GM12878 (cell line): ENCODE measurements at regions not wholly inside any gene's neighbourhood (a gene's known extent, or its start where the extent isn't known, plus 50 kb on each side); places are given as distances from the start of the nearest gene placed in this dataset.

Experiments
- ATAC-seq: fragments of 200-7000 bp; cut with Tn5 transposase; 3 replicates; pipeline ENCODE4 v1.9.1; 2020; ENCODE audit warnings: mild to moderate bottlenecking, moderate library complexity
- BruUV-seq: library from RNA; stranded (reverse); fragments of 400-500 nt; replicated peaks from 2 replicates; lab custom pipeline; 2021; lab: Mats Ljungman, UMichigan
- CTCF ChIA-PET: fragments of 300-600 bp; sonication (Branson Sonifier 250); formaldehyde crosslinking; extraction: SDS; loops from one replicate; lab custom pipeline; 2021; ENCODE audit warnings: inconsistent platforms; lab: Yijun Ruan, JAX
- POLR2A ChIA-PET: fragments of 350-600 bp; formaldehyde crosslinking; extraction: SDS; loops from one replicate; lab custom pipeline; 2021; ENCODE audit warnings: inconsistent platforms; lab: Charles Lee
- RAD21 ChIA-PET: fragments of 300-600 bp; sonication (Branson Sonifier 250); formaldehyde crosslinking; loops from one replicate; lab custom pipeline; 2023; ENCODE audit warnings: antibody characterized with exemption; ENCODE audit not compliant: unreplicated experiment; lab: Charles Lee
- SMC1A ChIA-PET: fragments of 300-600 bp; sonication (Branson Sonifier 250); formaldehyde crosslinking; loops from one replicate; lab custom pipeline; 2023; ENCODE audit not compliant: unreplicated experiment, uncharacterized antibody; lab: Charles Lee
- DNase-seq: peaks from one replicate; pipeline ENCODE4 v3.0.0-alpha.2; 2011; ENCODE audit warnings: low read depth, low spot score
- FAIRE-seq: peaks from 3 replicates; lab custom pipeline; 2011; peaks lifted over from hg19 to GRCh38; lab: Jason Lieb, UNC
- H2AFZ ChIP-seq: 2 replicates; pipeline ENCODE4 v1.6.0; 2011; ENCODE audit warnings: low read depth, low read length, control low read depth; ENCODE audit not compliant: control insufficient read depth
- H3K27ac ChIP-seq: 2 replicates; pipeline ENCODE4 v1.5.1; 2011; ENCODE audit warnings: control low read depth; ENCODE audit not compliant: control insufficient read depth, insufficient read depth
- H3K27me3 ChIP-seq, 2 experiments: replicated peaks in 1 of 2; 2 replicates each; pipeline versions ENCODE4 v1.6.0 to v1.6.1; 2011; ENCODE audit warnings: low read length in 1 of 2; ENCODE audit not compliant: control insufficient read depth in 2 of 2, insufficient read depth in 2 of 2
- H3K36me3 ChIP-seq, 2 experiments: 2 replicates each; pipeline ENCODE4 v1.5.1; 2011; ENCODE audit warnings: low read length in 1 of 2; ENCODE audit not compliant: control insufficient read depth in 2 of 2, insufficient read depth in 2 of 2
- H3K4me1 ChIP-seq: 2 replicates; pipeline ENCODE4 v1.6.1; 2011; ENCODE audit warnings: mild to moderate bottlenecking, low read length, moderate library complexity, mixed read lengths; ENCODE audit not compliant: control insufficient read depth, insufficient read depth
- H3K4me2 ChIP-seq: 2 replicates; pipeline ENCODE4 v1.6.0; 2011; ENCODE audit warnings: control low read depth; ENCODE audit not compliant: control insufficient read depth, insufficient read depth
- H3K4me3 ChIP-seq: fragments of 200-600 bp; sonication (generic); 2 replicates; pipeline ENCODE4 v1.5.1; 2016
- H3K79me2 ChIP-seq: 2 replicates; pipeline ENCODE4 v1.6.0; 2011; ENCODE audit warnings: low read length; ENCODE audit not compliant: control insufficient read depth, insufficient read depth
- H3K9ac ChIP-seq: 2 replicates; pipeline ENCODE4 v1.8.0; 2011; ENCODE audit warnings: low read length, control low read depth, mixed read lengths; ENCODE audit not compliant: control insufficient read depth, insufficient read depth
- H3K9me3 ChIP-seq: replicated peaks from 3 replicates; pipeline ENCODE4 v1.5.1; 2011; ENCODE audit warnings: mild to moderate bottlenecking, low read length; ENCODE audit not compliant: control insufficient read depth, insufficient read depth
- H4K20me1 ChIP-seq: 2 replicates; pipeline ENCODE4 v1.6.0; 2011; ENCODE audit not compliant: control insufficient read depth, insufficient read depth
- BCLAF1 ChIP-seq: fragments of 450-650 bp; IDR thresholded peaks from 2 replicates; pipeline ENCODE4 v1.6.1; 2017; ENCODE audit warnings: antibody characterized with exemption, mild to moderate bottlenecking, moderate library complexity
- BMI1 ChIP-seq: fragments of 450-650 bp; IDR thresholded peaks from 2 replicates; pipeline ENCODE4 v1.6.1; 2016; ENCODE audit warnings: mild to moderate bottlenecking, moderate library complexity, borderline replicate concordance
- BRCA1 ChIP-seq: IDR thresholded peaks from 2 replicates; pipeline ENCODE4 v1.6.1; 2011; ENCODE audit warnings: low read depth, low read length, improper control_type of control experiment
- CEBPZ ChIP-seq: fragments of 150-350 bp; IDR thresholded peaks from 2 replicates; pipeline ENCODE4 v1.6.1; 2016; ENCODE audit warnings: low read depth, low read length
- CHD1 ChIP-seq: IDR thresholded peaks from 2 replicates; pipeline ENCODE4 v1.6.1; 2012; ENCODE audit warnings: low read depth, low read length, improper control_type of control experiment
- CHD4 ChIP-seq: fragments of 200-600 bp; sonication (generic); IDR thresholded peaks from 2 replicates; pipeline ENCODE4 v1.6.1; 2016; ENCODE audit warnings: mild to moderate bottlenecking
- EED ChIP-seq: sonication (generic); IDR thresholded peaks from 2 replicates; pipeline ENCODE4 v1.6.1; 2016; ENCODE audit warnings: antibody characterized with exemption, low read depth
- FOXM1 ChIP-seq: IDR thresholded peaks from 2 replicates; pipeline ENCODE4 v1.6.1; 2012; ENCODE audit warnings: low read depth, mild to moderate bottlenecking, inconsistent platforms, low read length, moderate library complexity
- HSF1 ChIP-seq: fragments of 150-350 bp; IDR thresholded peaks from 2 replicates; pipeline ENCODE4 v1.6.1; 2014; ENCODE audit warnings: mild to moderate bottlenecking, low read depth, low read length
- KAT2A ChIP-seq: conservative IDR thresholded peaks from 2 replicates; pipeline ENCODE4 v1.6.1; 2011; ENCODE audit warnings: low read depth, low read length; ENCODE audit not compliant: control insufficient read depth
- NKRF ChIP-seq: fragments of 450-650 bp; conservative IDR thresholded peaks from 2 replicates; pipeline ENCODE4 v1.6.1; 2017; ENCODE audit warnings: mild to moderate bottlenecking, moderate library complexity
- TCF7 ChIP-seq: IDR thresholded peaks from 2 replicates; pipeline ENCODE4 v1.6.1; 2014; ENCODE audit warnings: antibody characterized with exemption, borderline replicate concordance
- ZNF24 ChIP-seq: fragments of 450-650 bp; IDR thresholded peaks from 2 replicates; pipeline ENCODE4 v1.6.1; 2017; ENCODE audit warnings: antibody characterized with exemption, mild to moderate bottlenecking
- ZNF622 ChIP-seq: fragments of 450-650 bp; IDR thresholded peaks from 2 replicates; pipeline ENCODE4 v1.6.1; 2017; ENCODE audit warnings: mild to moderate bottlenecking, inconsistent platforms
- WGBS: methylation state at CpG from one replicate; pipeline ENCODE4 v1.1.6; 2016; ENCODE audit warnings: low lambda C conversion rate; ENCODE audit not compliant: insufficient replicate concordance, insufficient coverage; ENCODE audit errors: missing lambda C conversion rate; 5-methylcytosine and 5-hydroxymethylcytosine counted together
- in situ Hi-C: fragments of 300-500 bp; cut with MboI; formaldehyde crosslinking; loops from 9 replicates; pipeline ENCODE4 v1.14.3; 2018; ENCODE audit warnings: mixed read lengths
- intact Hi-C: fragments of 100-400 bp; cut with micrococcal nuclease; formaldehyde crosslinking; loops from one replicate; pipeline ENCODE4 v1.14.2; 2022; ENCODE audit not compliant: unreplicated experiment

- no peak for TF ChIP-seq NKRF
- TF ChIP-seq HSF1 = no peak
- TF ChIP-seq BRCA1 = no peak
- TF ChIP-seq KAT2A = no peak
Observed at GRCh38 chr2:16459606-16460005, 206.0 kb downstream of the CYRIA start (continued).

- RAD21 ChIA-PET = no interaction called here
Observed at GRCh38 chr2:16454621-16455020, 211.0 kb downstream of the CYRIA start.

More at GRCh38 chr2:16454621-16455020, 211.0 kb downstream of the CYRIA start:
- Histone ChIP-seq H3K79me2 (no peaks in the 10 kb centered on the region), H3K27ac (no peak overlapping the region), H2AFZ (no peak overlapping the region), H3K9me3 (no peaks in the 10 kb centered on the region), H3K36me3 (no peaks in the 10 kb centered on the region), H3K4me3 (no peak overlapping the region), H3K4me2 (no peak overlapping the region), H4K20me1 (no peaks in the 10 kb centered on the region), H3K4me1 (no peaks in the 10 kb centered on the region), H3K9ac (no peak overlapping the region), H3K27me3 (no peaks in the 10 kb centered on the region)
- ATAC-seq (no peak), FAIRE-seq (no peak), DNase-seq (no peak)
- intact Hi-C loops (no loop called here), in situ Hi-C loops (no loop called here)
- CTCF ChIA-PET = no interaction called here
- BruUV-seq = no TSS peak
- SMC1A ChIA-PET = interaction anchor here (0.6 kb wide), 1 partner anchor 494 kb away, joined by 3 read pairs; no protein-coding TSS in a partner anchor
- TF ChIP-seq BCLAF1 = no peak
- TF ChIP-seq FOXM1 = no peak
- no peak for TF ChIP-seq ZNF622
- no peak for TF ChIP-seq TCF7
- no peak for TF ChIP-seq CEBPZ
- no peak for TF ChIP-seq CHD1
- TF ChIP-seq ZNF24 = no peak
- no peak for TF ChIP-seq BMI1
- TF ChIP-seq EED = no peak
- TF ChIP-seq CHD4 = no peak
- POLR2A ChIA-PET = no interaction called here
- WGBS = 44% methylated on average over 2 of the region's 2 CpGs
